Stomach (tissue), 8 donors: ENCODE measurements at regions not wholly inside any gene's neighbourhood (a gene's known extent, or its start where the extent isn't known, plus 50 kb on each side); places are given as distances from the start of the nearest gene placed in this dataset.
"Not testable (repeated sequence)": the region's sequence is repeated elsewhere in the genome, so short reads cannot be mapped to it uniquely, and the experiment has no call there.

Source experiments
- DNase-seq, 2 donors: peaks; one replicate each; pipeline versions ENCODE4 v3.0.0 to v3.0.0-alpha.2; 2013 to 2019
- H3K27ac ChIP-seq, 5 donors: fragments of 200-600 bp in 4 of 5; sonication (generic) in 4 of 5; one replicate each; pipeline ENCODE4 v1.5.1; 2013 to 2019; ENCODE audit warnings: mild to moderate bottlenecking in 1 of 5, moderate library complexity in 1 of 5
- H3K27me3 ChIP-seq, 3 donors: fragments of 200-600 bp; sonication (generic); one replicate each; pipeline ENCODE4 v1.5.1; 2017 to 2019; ENCODE audit warnings: mixed run types in 1 of 3
- H3K36me3 ChIP-seq, 4 donors: fragments of 200-600 bp; sonication (generic); 1 replicate in 3 of 4; 2 replicates in 1 of 4; pipeline ENCODE4 v1.5.1; 2016 to 2019
- H3K4me1 ChIP-seq, 4 donors: fragments of 200-600 bp; sonication (generic); one replicate each; pipeline ENCODE4 v1.5.1; 2016 to 2019
- H3K4me3 ChIP-seq, 4 donors: fragments of 200-600 bp; sonication (generic) in 3 of 4; one replicate each; pipeline ENCODE4 v1.5.1; 2016 to 2019; ENCODE audit warnings: mild to moderate bottlenecking in 1 of 4
- H3K9me3 ChIP-seq, 4 donors: fragments of 200-600 bp; sonication (generic); one replicate each; pipeline ENCODE4 v1.5.1; 2016 to 2019
- POLR2AphosphoS5 ChIP-seq, 3 donors: sonication (generic); formaldehyde crosslinking; IDR thresholded peaks; one replicate each; pipeline ENCODE4 v1.6.1; 2016; ENCODE audit warnings: antibody characterized with exemption in 3 of 3
- WGBS, 5 donors: extraction: QIAGEN DNeasy Blood & Tissue Kit in 3 of 5; methylation state at CpG; one replicate each; pipeline versions ENCODE4 v1.1.5 to v1.1.7; 2013 to 2018; 5-methylcytosine and 5-hydroxymethylcytosine counted together
- intact Hi-C: fragments of 100-400 bp; cut with DNase I; formaldehyde crosslinking; loops from one replicate; pipeline ENCODE4 v1.15.1; 2023; ENCODE audit warnings: low total_unique reads
- donor health status: healthy with polysubstance abuse.
- donor health status: Bipolar disorder and iron deficiency.
- donor health status: healthy.

- WGBS, 5 donors = 39 to 68% (median 59%) methylated on average over 6 to 8 of the region's 8 CpGs
- peak in 2 of 3 donors; percentile 14 to 70 for TF ChIP-seq POLR2AphosphoS5 (IDR thresholded peaks at IDR 0.05)
- intact Hi-C loops, H3K27me3 ChIP-seq, H3K9me3 ChIP-seq, H3K4me3 ChIP-seq: not testable (repeated sequence)
- Histone ChIP-seq H3K4me1 (peaks cover 7 to 42% (median 30%) of the 10 kb centered on the region in 4 donors), H3K36me3 (peaks cover 0 to 39% (median 26%) of the 10 kb centered on the region in 4 donors), H3K27ac (peak overlapping the region; percentile 64 to 96 (median 89))
- DNase-seq = peak in 1 of 2 donors; percentile 38
These were observed 231.2 kb upstream of the FRG2C start for GRCh38 chr3:75432885-75433284.

GRCh38 chr3:75433295-75433694 lies 230.8 kb upstream of the FRG2C start:
- Histone ChIP-seq H3K27ac (peak overlapping the region; percentile 64 to 96 (median 89)), H3K4me1 (peaks cover 7 to 42% (median 30%) of the 10 kb centered on the region in 4 donors), H3K36me3 (peaks cover 0 to 35% (median 24%) of the 10 kb centered on the region in 4 donors)
- H3K9me3 ChIP-seq, H3K4me3 ChIP-seq, intact Hi-C loops, DNase-seq, H3K27me3 ChIP-seq: not testable (repeated sequence)
- 75 to 97% (median 90%) methylated on average over 3 of the region's 3 CpGs for WGBS, 5 donors

GRCh38 chr3:75434276-75434912 lies 229.7 kb upstream of the FRG2C start:
- peak in 1 of 2 donors; percentile 61 for DNase-seq
- Histone ChIP-seq H3K36me3 (peaks cover 0 to 26% (median 22%) of the 10 kb centered on the region in 4 donors), H3K27ac (peak overlapping the region; percentile 76 to 96 (median 89)), H3K4me3 (peak overlapping the region; percentile 77 to 93 (median 82)), H3K4me1 (peaks cover 7 to 37% (median 27%) of the 10 kb centered on the region in 4 donors)
- 2 to 4% (median 2%) methylated on average over 19 to 32 of the region's 32 CpGs for WGBS, 5 donors
- H3K9me3 ChIP-seq, intact Hi-C loops, H3K27me3 ChIP-seq: not testable (repeated sequence)

- 0 to 1% (median 0%) methylated on average over 33 to 73 of the region's 73 CpGs for WGBS, 5 donors
- H3K4me1 ChIP-seq = peaks cover 7 to 34% (median 25%) of the 10 kb centered on the region in 4 donors
- intact Hi-C loops, H3K9me3 ChIP-seq, H3K27me3 ChIP-seq: not testable (repeated sequence)
- TF ChIP-seq POLR2AphosphoS5 (IDR thresholded peaks at IDR 0.05) = peak in 2 of 3 donors; percentile 4 to 33
- H3K27ac ChIP-seq = peak overlapping the region; percentile 88 to 96 (median 89)
- H3K36me3 ChIP-seq = peaks cover 0 to 24% (median 21%) of the 10 kb centered on the region in 4 donors
- peak overlapping the region; percentile 77 to 93 (median 82) for H3K4me3 ChIP-seq
- DNase-seq = peak; percentile 99 to 100
These were observed 229.0 kb upstream of the FRG2C start for GRCh38 chr3:75434913-75435793.

GRCh38 chr3:75435794-75436400 lies 228.2 kb upstream of the FRG2C start:
- Histone ChIP-seq H3K27ac (peak overlapping the region; percentile 88 to 96 (median 89)), H3K36me3 (peaks cover 0 to 18% (median 15%) of the 10 kb centered on the region in 4 donors), H3K4me1 (peaks cover 7 to 34% (median 25%) of the 10 kb centered on the region in 4 donors), H3K4me3 (peak overlapping the region; percentile 77 to 93 (median 82))
- H3K27me3 ChIP-seq, H3K9me3 ChIP-seq, DNase-seq, intact Hi-C loops: not testable (repeated sequence)
- WGBS, 5 donors = 0 to 4% (median 1%) methylated on average over 13 to 38 of the region's 38 CpGs

- H3K27ac ChIP-seq, DNase-seq, H3K27me3 ChIP-seq, intact Hi-C loops, H3K4me3 ChIP-seq, H3K4me1 ChIP-seq, H3K9me3 ChIP-seq: not testable (repeated sequence)
- peaks cover 0 to 14% (median 4%) of the 10 kb centered on the region in 4 donors for H3K36me3 ChIP-seq
- WGBS, 5 donors = 84 to 92% (median 87%) methylated on average over 7 of the region's 7 CpGs
These were observed 223.1 kb upstream of the FRG2C start for GRCh38 chr3:75440986-75441385.

- H3K27ac ChIP-seq, H3K4me3 ChIP-seq, H3K9me3 ChIP-seq, DNase-seq, H3K4me1 ChIP-seq, intact Hi-C loops, H3K27me3 ChIP-seq: not testable (repeated sequence)
- 88 to 97% (median 96%) methylated on average over 11 to 19 of the region's 19 CpGs for WGBS, 5 donors
- peaks cover 0 to 23% (median 7%) of the 10 kb centered on the region in 4 donors for H3K36me3 ChIP-seq
These were observed 219.5 kb upstream of the FRG2C start for GRCh38 chr3:75444634-75445033.

GRCh38 chr3:75445234-75445633 lies 218.9 kb upstream of the FRG2C start:
- H3K9me3 ChIP-seq, H3K27ac ChIP-seq, DNase-seq, intact Hi-C loops, H3K27me3 ChIP-seq, H3K4me3 ChIP-seq, H3K4me1 ChIP-seq: not testable (repeated sequence)
- H3K36me3 ChIP-seq = peaks cover 0 to 23% (median 7%) of the 10 kb centered on the region in 4 donors
- WGBS, 5 donors = 83 to 93% (median 88%) methylated on average over 6 of the region's 6 CpGs

GRCh38 chr3:75446948-75447347 lies 217.2 kb upstream of the FRG2C start:
- intact Hi-C loops, H3K27me3 ChIP-seq: not testable (repeated sequence)
- 89 to 95% (median 90%) methylated on average over 11 of the region's 11 CpGs for WGBS, 5 donors

GRCh38 chr3:75453328-75453727 lies 210.8 kb upstream of the FRG2C start:
- H3K4me3 ChIP-seq, H3K9me3 ChIP-seq, intact Hi-C loops, H3K27ac ChIP-seq, H3K27me3 ChIP-seq, H3K4me1 ChIP-seq, H3K36me3 ChIP-seq: not testable (repeated sequence)
- 31 to 46% (median 45%) methylated on average over 11 of the region's 11 CpGs for WGBS, 5 donors
- peak; percentile 31 to 68 for DNase-seq

More at GRCh38 chr3:75446948-75447347, 217.2 kb upstream of the FRG2C start:
- H3K9me3 ChIP-seq, H3K4me3 ChIP-seq, DNase-seq, H3K27ac ChIP-seq, H3K4me1 ChIP-seq: not testable (repeated sequence)
- peaks cover 0 to 23% (median 7%) of the 10 kb centered on the region in 4 donors for H3K36me3 ChIP-seq

- intact Hi-C loops = not testable (repeated sequence)
- WGBS, 5 donors = 75 to 95% (median 85%) methylated on average over 1 of the region's 1 CpG
These were observed 210.3 kb upstream of the FRG2C start for GRCh38 chr3:75453839-75454238.

More at GRCh38 chr3:75453839-75454238, 210.3 kb upstream of the FRG2C start:
- H3K27me3 ChIP-seq, H3K36me3 ChIP-seq, H3K4me3 ChIP-seq, DNase-seq, H3K9me3 ChIP-seq, H3K4me1 ChIP-seq, H3K27ac ChIP-seq: not testable (repeated sequence)
